RWPE2 (cell line): ENCODE measurements at regions not wholly inside any gene's neighbourhood (a gene's known extent, or its start where the extent isn't known, plus 50 kb on each side); places are given as distances from the start of the nearest gene placed in this dataset.

Experiments
- ATAC-seq: fragments of 200-7000 bp; cut with Tn5 transposase; 3 replicates; pipeline ENCODE4 v1.9.1; 2021; ENCODE audit warnings: low read depth
- DNase-seq: peaks from one replicate; pipeline ENCODE4 v3.0.0-alpha.2; 2020; ENCODE audit warnings: low spot score
- H3K27ac ChIP-seq: fragments of 450-650 bp; 2 replicates; pipeline ENCODE4 v1.5.1; 2017; ENCODE audit warnings: mild to moderate bottlenecking; ENCODE audit not compliant: poor library complexity, severe bottlenecking
- H3K27me3 ChIP-seq: fragments of 250-450 bp; sonication (Bioruptor Pico); 2 replicates; pipeline ENCODE4 v1.5.1; 2021; ENCODE audit warnings: mild to moderate bottlenecking, moderate library complexity; ENCODE audit not compliant: insufficient read depth, poor library complexity, severe bottlenecking
- H3K36me3 ChIP-seq: fragments of 250-450 bp; sonication (Bioruptor Pico); 2 replicates; pipeline ENCODE4 v1.5.1; 2020; ENCODE audit warnings: low read depth, mild to moderate bottlenecking, moderate library complexity
- H3K4me1 ChIP-seq: fragments of 250-450 bp; sonication (Bioruptor Pico); 2 replicates; pipeline ENCODE4 v1.5.1; 2021; ENCODE audit warnings: mild to moderate bottlenecking, moderate library complexity; ENCODE audit not compliant: insufficient read depth, poor library complexity, severe bottlenecking
- H3K4me3 ChIP-seq: fragments of 250-450 bp; sonication (Bioruptor Pico); 2 replicates; pipeline ENCODE4 v1.5.1; 2021; ENCODE audit warnings: mild to moderate bottlenecking, moderate library complexity; ENCODE audit not compliant: severe bottlenecking
- H3K9me3 ChIP-seq: fragments of 250-450 bp; sonication (Bioruptor Pico); 2 replicates; pipeline ENCODE4 v1.5.1; 2021; ENCODE audit warnings: mild to moderate bottlenecking, moderate library complexity; ENCODE audit not compliant: severe bottlenecking
- CTCF ChIP-seq: fragments of 450-650 bp; IDR thresholded peaks from one replicate; pipeline ENCODE4 v1.5.1; 2017; ENCODE audit warnings: mild to moderate bottlenecking, moderate library complexity; ENCODE audit not compliant: poor library complexity, severe bottlenecking

- H3K4me3 ChIP-seq: no peak overlapping the region
- no peak overlapping the region for H3K27ac ChIP-seq
- H3K9me3 ChIP-seq: no peaks in the 10 kb centered on the region
- TF ChIP-seq CTCF: no peak
- DNase-seq (no peak), ATAC-seq (no peak)
- no peaks in the 10 kb centered on the region for H3K27me3 ChIP-seq
- no peaks in the 10 kb centered on the region for H3K36me3 ChIP-seq
- no peaks in the 10 kb centered on the region for H3K4me1 ChIP-seq
These were observed 89.1 kb upstream of the IGFBP7 start for GRCh38 chr4:57199267-57199666.

GRCh38 chr4:57195622-57196021 is 85.4 kb upstream of the IGFBP7 start:
- no peak overlapping the region for H3K27ac ChIP-seq

GRCh38 chr4:57194068-57194611 is 84.0 kb upstream of the IGFBP7 start:
- Histone ChIP-seq H3K9me3 (no peaks in the 10 kb centered on the region), H3K4me1 (no peaks in the 10 kb centered on the region), H3K27me3 (no peaks in the 10 kb centered on the region), H3K27ac (no peak overlapping the region), H3K36me3 (no peaks in the 10 kb centered on the region), H3K4me3 (no peak overlapping the region)
- ATAC-seq: no peak
- TF ChIP-seq CTCF: no peak
- no peak for DNase-seq

More at GRCh38 chr4:57195622-57196021, 85.4 kb upstream of the IGFBP7 start:
- no peaks in the 10 kb centered on the region for H3K36me3 ChIP-seq
- H3K4me1 ChIP-seq: no peaks in the 10 kb centered on the region
- H3K27me3 ChIP-seq: no peaks in the 10 kb centered on the region
- TF ChIP-seq CTCF: no peak
- ATAC-seq: no peak
- no peak overlapping the region for H3K4me3 ChIP-seq
- no peak for DNase-seq
- no peaks in the 10 kb centered on the region for H3K9me3 ChIP-seq

GRCh38 chr4:57193209-57193810 is 83.1 kb upstream of the IGFBP7 start:
- ATAC-seq (no peak), DNase-seq (no peak)
- no peak overlapping the region for H3K4me3 ChIP-seq
- no peak overlapping the region for H3K27ac ChIP-seq
- no peaks in the 10 kb centered on the region for H3K9me3 ChIP-seq
- no peak for TF ChIP-seq CTCF
- no peaks in the 10 kb centered on the region for H3K27me3 ChIP-seq
- no peaks in the 10 kb centered on the region for H3K36me3 ChIP-seq
- no peaks in the 10 kb centered on the region for H3K4me1 ChIP-seq

GRCh38 chr4:57191523-57192034 is 81.4 kb upstream of the IGFBP7 start:
- ATAC-seq (no peak), DNase-seq (no peak)
- H3K36me3 ChIP-seq: no peaks in the 10 kb centered on the region
- TF ChIP-seq CTCF: no peak
- H3K4me1 ChIP-seq: peaks cover 10% of the 10 kb centered on the region
- no peaks in the 10 kb centered on the region for H3K27me3 ChIP-seq
- H3K27ac ChIP-seq: no peak overlapping the region
- no peaks in the 10 kb centered on the region for H3K9me3 ChIP-seq
- H3K4me3 ChIP-seq: no peak overlapping the region
